ENCODE measurements at regions not wholly inside any gene's neighbourhood (a gene's known extent, or its start where the extent isn't known, plus 50 kb on each side); places are given as distances from the start of the nearest gene placed in this dataset.

DNA sequence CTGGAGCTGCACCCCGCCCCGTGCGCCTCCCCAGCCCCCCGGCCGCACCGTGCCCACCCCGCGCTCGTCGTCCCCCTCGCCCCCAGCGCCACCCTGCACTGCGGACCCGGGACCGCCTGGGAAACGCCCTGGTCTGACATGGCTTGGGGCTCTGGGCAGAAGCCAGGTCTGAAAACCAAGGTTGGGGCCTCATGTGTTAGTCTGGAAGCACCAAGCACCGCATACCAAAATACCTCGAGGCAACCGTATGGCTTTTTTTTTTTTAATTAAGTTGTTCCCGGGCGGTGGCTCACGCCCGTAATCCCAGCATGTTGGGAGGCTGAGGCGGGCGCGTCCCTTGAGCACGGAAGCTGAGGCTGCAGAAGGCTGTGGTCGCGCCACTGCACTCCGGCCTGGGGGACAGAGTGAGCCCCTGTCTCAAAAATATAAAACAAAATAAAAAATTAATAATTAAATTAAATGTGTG is 91.5 kb upstream of the CHD2 start:
- Histone ChIP-seq H3K27me3 (ENCODE audit: insufficient read depth) (no peaks in the 10 kb centered on the region), H3K27ac (ENCODE audit: low read depth) (peak overlapping the region; percentile 77), H3F3A (replicated peaks; ENCODE audit: low read depth) (no peaks in the 10 kb centered on the region; the same call in 1 of the 2 replicates), H4K20me1 (replicated peaks; ENCODE audit: insufficient read depth) (no peaks in the 10 kb centered on the region), H3K9me2 (ENCODE audit: insufficient read depth) (no peaks in the 10 kb centered on the region), H3K4me3 (peak overlapping the region; percentile 56), H3K4me1 (ENCODE audit: insufficient read depth) (peaks cover 29% of the 10 kb centered on the region), H3K79me2 (replicated peaks; ENCODE audit: insufficient read depth) (no peaks in the 10 kb centered on the region), H3K36me3 (ENCODE audit: insufficient read depth) (no peaks in the 10 kb centered on the region), H3K4me2 (peak overlapping the region; percentile 84), H2AFZ (peak overlapping the region; percentile 72; the same call in 1 of the 2 replicates)
- peak overlapping the region; percentile 85 for H3K4me3 Mint-ChIP-seq
- ATAC-seq (peak; percentile 42), DNase-seq (ENCODE audit: low spot score) (peak; percentile 69)
- H3K4me1 Mint-ChIP-seq: peaks cover 34% of the 10 kb centered on the region
- H3K27me3 Mint-ChIP-seq (ENCODE audit: insufficient read depth, low read depth, poor library complexity): peaks cover 10% of the 10 kb centered on the region
- H3K9me3 Mint-ChIP-seq: no peaks in the 10 kb centered on the region; the same call in 2 of the 3 replicates
- TF ChIP-seq JUNB (IDR thresholded peaks at IDR 0.05; ENCODE audit: unreplicated experiment) (no peak), NANOG (IDR thresholded peaks at IDR 0.05; ENCODE audit: borderline replicate concordance) (no peak), POLR2AphosphoS5 (IDR thresholded peaks at IDR 0.05; ENCODE audit: low read depth) (no peak; the same call in 1 of the 2 replicates), CTCF (conservative IDR thresholded peaks at IDR 0.05; ENCODE audit: low read depth in 2 of 2) (no peak), EZH2 (IDR thresholded peaks at IDR 0.05; ENCODE audit: low read depth, unreplicated experiment) (no peak), ZNF114 (CRISPR knock-in tag; IDR thresholded peaks at IDR 0.05) (no peak), ZNF331 (CRISPR knock-in tag; IDR thresholded peaks at IDR 0.05; ENCODE audit: low read depth) (no peak), EZH2phosphoT487 (IDR thresholded peaks at IDR 0.05; ENCODE audit: unreplicated experiment) (no peak), STAT1 (IDR thresholded peaks at IDR 0.05; ENCODE audit: unreplicated experiment) (no peak)
- TF ChIP-seq, protein P1, sequence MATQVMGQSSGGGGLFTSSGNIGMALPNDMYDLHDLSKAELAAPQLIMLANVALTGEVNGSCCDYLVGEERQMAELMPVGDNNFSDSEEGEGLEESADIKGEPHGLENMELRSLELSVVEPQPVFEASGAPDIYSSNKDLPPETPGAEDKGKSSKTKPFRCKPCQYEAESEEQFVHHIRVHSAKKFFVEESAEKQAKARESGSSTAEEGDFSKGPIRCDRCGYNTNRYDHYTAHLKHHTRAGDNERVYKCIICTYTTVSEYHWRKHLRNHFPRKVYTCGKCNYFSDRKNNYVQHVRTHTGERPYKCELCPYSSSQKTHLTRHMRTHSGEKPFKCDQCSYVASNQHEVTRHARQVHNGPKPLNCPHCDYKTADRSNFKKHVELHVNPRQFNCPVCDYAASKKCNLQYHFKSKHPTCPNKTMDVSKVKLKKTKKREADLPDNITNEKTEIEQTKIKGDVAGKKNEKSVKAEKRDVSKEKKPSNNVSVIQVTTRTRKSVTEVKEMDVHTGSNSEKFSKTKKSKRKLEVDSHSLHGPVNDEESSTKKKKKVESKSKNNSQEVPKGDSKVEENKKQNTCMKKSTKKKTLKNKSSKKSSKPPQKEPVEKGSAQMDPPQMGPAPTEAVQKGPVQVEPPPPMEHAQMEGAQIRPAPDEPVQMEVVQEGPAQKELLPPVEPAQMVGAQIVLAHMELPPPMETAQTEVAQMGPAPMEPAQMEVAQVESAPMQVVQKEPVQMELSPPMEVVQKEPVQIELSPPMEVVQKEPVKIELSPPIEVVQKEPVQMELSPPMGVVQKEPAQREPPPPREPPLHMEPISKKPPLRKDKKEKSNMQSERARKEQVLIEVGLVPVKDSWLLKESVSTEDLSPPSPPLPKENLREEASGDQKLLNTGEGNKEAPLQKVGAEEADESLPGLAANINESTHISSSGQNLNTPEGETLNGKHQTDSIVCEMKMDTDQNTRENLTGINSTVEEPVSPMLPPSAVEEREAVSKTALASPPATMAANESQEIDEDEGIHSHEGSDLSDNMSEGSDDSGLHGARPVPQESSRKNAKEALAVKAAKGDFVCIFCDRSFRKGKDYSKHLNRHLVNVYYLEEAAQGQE (IDR thresholded peaks at IDR 0.05; ENCODE audit: unreplicated experiment): no peak
- H3K27ac Mint-ChIP-seq: peak overlapping the region; percentile 100; the same call in 1 of the 2 replicates
- peaks cover 4% of the 10 kb centered on the region; the same call in 1 of the 3 replicates for H3K36me3 Mint-ChIP-seq (ENCODE audit: low read depth)

All from GM23338 (cell line).